HuH-7.5 (cell line): ENCODE measurements at regions not wholly inside any gene's neighbourhood (a gene's known extent, or its start where the extent isn't known, plus 50 kb on each side); places are given as distances from the start of the nearest gene placed in this dataset.
"Not testable (repeated sequence)": the region's sequence is repeated elsewhere in the genome, so short reads cannot be mapped to it uniquely, and the experiment has no call there.

Experiments
- DNase-seq: peaks from one replicate; pipeline ENCODE4 v3.0.0; 2011; ENCODE audit warnings: low spot score

GRCh38 chr14:101080922-101081593 is 177.5 kb upstream of the RTL1 start:
- no peak for DNase-seq

- no peak for DNase-seq
Observed at GRCh38 chr14:101082036-101082435, 178.5 kb upstream of the RTL1 start.

GRCh38 chr14:101082436-101083384 is 179.2 kb upstream of the RTL1 start:
- no peak for DNase-seq

- peak; percentile 35 for DNase-seq
Observed at GRCh38 chr14:101083564-101084435, 180.3 kb upstream of the RTL1 start.

- no peak for DNase-seq
Observed at GRCh38 chr14:101084436-101084826, 180.9 kb upstream of the RTL1 start.

- no peak for DNase-seq
Observed at GRCh38 chr14:101086926-101087325, 183.4 kb upstream of the RTL1 start.

GRCh38 chr14:101087614-101088394 is 184.3 kb upstream of the RTL1 start:
- DNase-seq: no peak

- DNase-seq: no peak
Observed at GRCh38 chr14:101088395-101088667, 184.8 kb upstream of the RTL1 start.

- DNase-seq: no peak
Observed at GRCh38 chr14:101088714-101089113, 185.2 kb upstream of the RTL1 start.

GRCh38 chr14:101090478-101090877 is 187.0 kb upstream of the RTL1 start:
- not testable (repeated sequence) for DNase-seq

GRCh38 chr14:101090976-101091375 is 187.5 kb upstream of the RTL1 start:
- no peak for DNase-seq

- DNase-seq: not testable (repeated sequence)
Observed at GRCh38 chr14:101094916-101095315, 191.4 kb upstream of the RTL1 start.

GRCh38 chr14:101096551-101096950 is 193.0 kb upstream of the RTL1 start:
- DNase-seq: no peak

- no peak for DNase-seq
Observed at GRCh38 chr14:101097109-101097793, 193.7 kb upstream of the RTL1 start.

- no peak for DNase-seq
Observed at GRCh38 chr14:101098177-101098576, 194.7 kb upstream of the RTL1 start.

- no peak for DNase-seq
Observed at GRCh38 chr14:101098641-101099040, 195.1 kb upstream of the RTL1 start.

- DNase-seq: no peak
Observed at GRCh38 chr14:101101456-101102056, 198.0 kb upstream of the RTL1 start.

GRCh38 chr14:101102875-101103274 is 199.4 kb upstream of the RTL1 start:
- DNase-seq: no peak

- no peak for DNase-seq
Observed at GRCh38 chr14:101103321-101103901, 199.9 kb upstream of the RTL1 start.

- no peak for DNase-seq
Observed at GRCh38 chr14:101104485-101104884, 201.0 kb upstream of the RTL1 start.
